Right lobe of liver (tissue), 6 donors: ENCODE measurements at regions not wholly inside any gene's neighbourhood (a gene's known extent, or its start where the extent isn't known, plus 50 kb on each side); places are given as distances from the start of the nearest gene placed in this dataset.

Experiments
- ATAC-seq, 4 donors: fragments of 200-7000 bp; cut with Tn5 transposase; one replicate each; pipeline ENCODE4 v1.9.1; 2020; ENCODE audit warnings: mild to moderate bottlenecking in 4 of 4, moderate library complexity in 4 of 4
- DNase-seq, 3 donors: peaks; one replicate each; pipeline ENCODE4 v3.0.0-alpha.2; 2020
- H3K27ac ChIP-seq, 3 donors: fragments of 200-600 bp; one replicate each; pipeline ENCODE4 v1.8.0; 2022
- H3K27me3 ChIP-seq, 2 donors: fragments of 200-600 bp; one replicate each; pipeline ENCODE4 v1.8.0; 2022
- H3K36me3 ChIP-seq, 4 donors: fragments of 200-600 bp; sonication (generic) in 1 of 4; one replicate each; pipeline versions ENCODE4 v1.5.1 to v1.8.0; 2017 to 2022; ENCODE audit warnings: control low read depth in 1 of 4
- H3K4me1 ChIP-seq, 4 donors: fragments of 200-600 bp; sonication (generic) in 1 of 4; one replicate each; pipeline versions ENCODE4 v1.5.1 to v1.8.0; 2017 to 2022; ENCODE audit warnings: control low read depth in 1 of 4
- H3K4me3 ChIP-seq, 3 donors: fragments of 200-600 bp; one replicate each; pipeline ENCODE4 v1.8.0; 2022
- H3K9me3 ChIP-seq, 4 donors: fragments of 200-600 bp; sonication (generic) in 1 of 4; one replicate each; pipeline versions ENCODE4 v1.5.1 to v1.8.0; 2017 to 2022; ENCODE audit warnings: control low read depth in 1 of 4
- POLR2A ChIP-seq: fragments of 450-650 bp; IDR thresholded peaks from one replicate; pipeline ENCODE4 v1.6.1; 2017; ENCODE audit warnings: antibody characterized with exemption, mild to moderate bottlenecking
- WGBS: methylation state at CpG from one replicate; pipeline ENCODE4 v1.1.6; 2018; ENCODE audit warnings: low coverage, low lambda C conversion rate; ENCODE audit not compliant: insufficient coverage; ENCODE audit errors: missing lambda C conversion rate; 5-methylcytosine and 5-hydroxymethylcytosine counted together
- intact Hi-C, 2 donors: fragments of 100-400 bp; cut with DNase I; formaldehyde crosslinking; loops; one replicate each; pipeline versions ENCODE4 v1.11.2 to v1.14.1; 2022
- TF ChIP-seq, protein P1 (sequence below), 4 donors: fragments of 200-600 bp in 3 of 4; fragments of 450-650 bp in 1 of 4; IDR thresholded peaks; one replicate each; pipeline versions ENCODE4 v1.5.1 to v1.8.0; 2016 to 2022; ENCODE audit warnings: antibody characterized with exemption in 4 of 4, mild to moderate bottlenecking in 2 of 4
- donor health status: DM: no; HTN: yes; CAD: no.
- donor health status: DM: no; HTN: no; CAD: no.
- donor health status: DM: no; HTN: no; CAD: no.
- donor health status: DM: no; HTN: yes; CAD: no.
- donor health status: DM: no; HTN: yes; CAD: no.

- Histone ChIP-seq H3K27ac (no peak overlapping the region), H3K4me1 (no peaks in the 10 kb centered on the region), H3K27me3 (peaks cover 0 to 6% of the 10 kb centered on the region in 2 donors), H3K36me3 (no peaks in the 10 kb centered on the region), H3K9me3 (no peaks in the 10 kb centered on the region), H3K4me3 (no peak overlapping the region)
- no peak for TF ChIP-seq POLR2A
- TF ChIP-seq, protein P1, sequence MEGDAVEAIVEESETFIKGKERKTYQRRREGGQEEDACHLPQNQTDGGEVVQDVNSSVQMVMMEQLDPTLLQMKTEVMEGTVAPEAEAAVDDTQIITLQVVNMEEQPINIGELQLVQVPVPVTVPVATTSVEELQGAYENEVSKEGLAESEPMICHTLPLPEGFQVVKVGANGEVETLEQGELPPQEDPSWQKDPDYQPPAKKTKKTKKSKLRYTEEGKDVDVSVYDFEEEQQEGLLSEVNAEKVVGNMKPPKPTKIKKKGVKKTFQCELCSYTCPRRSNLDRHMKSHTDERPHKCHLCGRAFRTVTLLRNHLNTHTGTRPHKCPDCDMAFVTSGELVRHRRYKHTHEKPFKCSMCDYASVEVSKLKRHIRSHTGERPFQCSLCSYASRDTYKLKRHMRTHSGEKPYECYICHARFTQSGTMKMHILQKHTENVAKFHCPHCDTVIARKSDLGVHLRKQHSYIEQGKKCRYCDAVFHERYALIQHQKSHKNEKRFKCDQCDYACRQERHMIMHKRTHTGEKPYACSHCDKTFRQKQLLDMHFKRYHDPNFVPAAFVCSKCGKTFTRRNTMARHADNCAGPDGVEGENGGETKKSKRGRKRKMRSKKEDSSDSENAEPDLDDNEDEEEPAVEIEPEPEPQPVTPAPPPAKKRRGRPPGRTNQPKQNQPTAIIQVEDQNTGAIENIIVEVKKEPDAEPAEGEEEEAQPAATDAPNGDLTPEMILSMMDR (IDR thresholded peaks at IDR 0.05), result no peak
- DNase-seq (no peak), ATAC-seq (no peak)
- intact Hi-C loops, result no loop called here
Observed at GRCh38 chr2:58514252-58514651, 273.1 kb upstream of the FANCL start.

DNA sequence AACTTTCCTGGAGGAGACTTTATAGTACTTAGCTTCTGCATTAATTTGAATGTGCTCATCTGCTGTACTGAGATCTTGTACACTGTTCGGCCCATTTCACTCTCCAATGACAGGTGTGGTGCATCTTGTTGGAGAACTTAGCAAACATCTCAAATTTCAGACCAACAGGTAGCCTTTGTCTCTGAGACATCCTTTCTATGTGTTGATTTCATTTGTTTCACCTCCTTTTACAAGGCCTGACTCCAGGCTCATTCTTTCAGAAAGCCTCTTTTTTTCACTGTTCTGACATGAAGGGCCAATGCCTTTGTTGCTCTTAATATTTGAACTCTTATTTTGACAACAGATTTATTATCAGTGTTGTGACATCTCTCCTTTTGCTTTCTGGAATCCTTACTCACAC lies 271.8 kb upstream of the FANCL start:
- ATAC-seq (no peak), DNase-seq (no peak)
- H3K27ac ChIP-seq, result no peak overlapping the region
- WGBS, result 43% methylated on average over 1 of the region's 1 CpG
- no peaks in the 10 kb centered on the region for H3K4me1 ChIP-seq
- no peaks in the 10 kb centered on the region for H3K36me3 ChIP-seq
- TF ChIP-seq POLR2A, result no peak
- TF ChIP-seq, protein P1 (IDR thresholded peaks at IDR 0.05), result no peak
- no peaks in the 10 kb centered on the region for H3K9me3 ChIP-seq
- H3K27me3 ChIP-seq, result peaks cover 0 to 4% of the 10 kb centered on the region in 2 donors
- no peak overlapping the region for H3K4me3 ChIP-seq
- intact Hi-C loops, result no loop called here

- Histone ChIP-seq H3K9me3 (no peaks in the 10 kb centered on the region), H3K27me3 (no peaks in the 10 kb centered on the region), H3K4me1 (no peaks in the 10 kb centered on the region), H3K27ac (no peak overlapping the region), H3K36me3 (no peaks in the 10 kb centered on the region), H3K4me3 (no peak overlapping the region)
- DNase-seq (no peak), ATAC-seq (no peak)
- intact Hi-C loops, result no loop called here
- 58% methylated on average over 4 of the region's 4 CpGs for WGBS
- no peak for TF ChIP-seq POLR2A
- TF ChIP-seq, protein P1 (IDR thresholded peaks at IDR 0.05), result no peak
Observed at GRCh38 chr2:58508006-58508405, 266.9 kb upstream of the FANCL start.

- Histone ChIP-seq H3K36me3 (no peaks in the 10 kb centered on the region), H3K9me3 (no peaks in the 10 kb centered on the region), H3K27ac (no peak overlapping the region), H3K4me3 (no peak overlapping the region), H3K27me3 (no peaks in the 10 kb centered on the region), H3K4me1 (no peaks in the 10 kb centered on the region)
- intact Hi-C loops, result no loop called here
- WGBS, result 50% methylated on average over 1 of the region's 1 CpG
- no peak for DNase-seq
- no peak for ATAC-seq
- no peak for TF ChIP-seq POLR2A
- TF ChIP-seq, protein P1 (IDR thresholded peaks at IDR 0.05), result no peak
Observed at GRCh38 chr2:58503918-58504317, 262.8 kb upstream of the FANCL start.

- H3K27me3 ChIP-seq, result no peaks in the 10 kb centered on the region
- no peak overlapping the region for H3K27ac ChIP-seq
- no peaks in the 10 kb centered on the region for H3K4me1 ChIP-seq
- intact Hi-C loops, result no loop called here
- no peak for DNase-seq
- no peak for ATAC-seq
- TF ChIP-seq POLR2A, result no peak
- TF ChIP-seq, protein P1 (IDR thresholded peaks at IDR 0.05), result no peak
- no peak overlapping the region for H3K4me3 ChIP-seq
- no peaks in the 10 kb centered on the region for H3K36me3 ChIP-seq
- no peaks in the 10 kb centered on the region for H3K9me3 ChIP-seq
- 24% methylated on average over 3 of the region's 3 CpGs for WGBS
Observed at GRCh38 chr2:58502931-58503330, 261.8 kb upstream of the FANCL start.
